HG02943 (cell line): ENCODE measurements at regions not wholly inside any gene's neighbourhood (a gene's known extent, or its start where the extent isn't known, plus 50 kb on each side); places are given as distances from the start of the nearest gene placed in this dataset.

Experiments used
- ATAC-seq: cut with Tn5 transposase; IDR thresholded peaks from one replicate; pipeline ENCODE4 v1.9.1; 2021; ENCODE audit warnings: mild to moderate bottlenecking, low read depth, moderate library complexity; ENCODE audit not compliant: unreplicated experiment

DNA sequence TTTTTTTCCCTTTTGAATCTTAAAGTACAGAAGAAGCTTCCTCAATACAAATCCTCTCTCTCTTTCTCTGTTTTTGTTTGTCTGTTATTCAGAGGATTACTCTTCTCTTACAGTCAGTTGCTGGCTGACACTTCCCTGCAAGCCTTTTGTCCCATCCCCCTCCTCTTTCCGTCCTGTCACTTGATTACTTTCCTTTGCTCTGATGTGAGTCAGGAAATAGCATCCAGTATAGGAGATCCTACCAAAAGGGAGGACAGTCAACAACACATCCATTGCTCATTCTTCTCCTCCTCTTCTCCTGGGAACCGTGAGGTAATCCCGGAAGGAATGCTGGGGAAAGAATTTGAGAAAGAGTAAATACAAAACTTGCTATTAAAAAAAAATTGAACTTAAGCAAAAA is 79.3 kb upstream of the SCN7A start:
- ATAC-seq, result no peak

DNA sequence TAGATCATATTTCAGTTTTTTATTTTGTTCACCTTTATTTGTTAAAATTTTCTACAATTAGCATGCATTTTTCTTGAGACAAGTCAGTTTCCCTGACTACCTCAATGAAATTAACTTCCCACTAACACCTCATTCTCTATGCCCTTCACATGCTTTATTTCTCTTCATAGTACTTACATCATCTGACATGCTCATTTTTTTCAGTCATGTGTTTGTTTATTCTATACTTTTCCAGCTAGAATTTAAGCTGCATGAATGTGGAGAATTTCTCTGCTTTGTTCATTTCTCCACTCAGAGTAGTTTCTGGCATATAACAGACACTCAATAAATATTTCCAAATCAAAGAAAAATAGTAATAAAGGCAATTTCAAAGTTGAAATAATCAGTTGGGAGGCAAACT is 78.9 kb upstream of the SCN7A start:
- no peak for ATAC-seq

DNA sequence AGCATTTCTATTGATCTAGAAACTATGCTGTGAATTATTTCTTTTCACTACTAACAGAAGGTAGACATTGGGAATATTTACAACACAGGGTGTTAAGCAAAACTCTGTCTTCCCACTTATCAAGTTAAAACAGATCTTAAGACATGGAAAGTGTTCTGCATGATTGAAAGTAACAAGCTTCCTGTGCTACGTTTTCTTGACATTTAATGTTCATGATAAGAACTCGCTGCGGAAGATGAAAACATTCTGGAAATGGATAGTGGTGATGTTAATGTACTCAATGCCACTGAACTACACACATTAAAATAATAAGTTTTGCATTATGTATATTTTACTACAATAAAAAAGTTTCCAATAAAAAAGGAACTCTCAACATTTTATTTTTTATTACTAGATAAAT is 74.4 kb upstream of the SCN7A start:
- ATAC-seq, result no peak

DNA sequence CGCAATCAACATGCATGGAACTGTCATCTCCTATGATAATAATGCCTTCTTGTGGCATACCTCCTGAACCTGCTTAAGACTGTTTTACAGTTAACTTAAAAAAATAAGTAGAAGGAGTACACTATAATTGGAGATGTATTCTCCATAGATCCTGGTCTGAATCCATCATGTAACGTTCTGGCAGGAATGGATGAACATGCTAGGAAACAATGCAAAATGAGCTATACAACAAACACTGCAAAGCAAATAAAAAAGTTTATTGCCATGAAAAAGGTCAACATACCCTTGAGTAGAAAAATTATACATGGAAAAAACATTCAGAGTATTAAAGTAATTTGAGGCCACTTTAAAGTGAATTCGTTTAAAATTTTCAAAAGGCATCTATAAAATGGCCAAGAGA is 71.5 kb upstream of the SCN7A start:
- ATAC-seq, result no peak

DNA sequence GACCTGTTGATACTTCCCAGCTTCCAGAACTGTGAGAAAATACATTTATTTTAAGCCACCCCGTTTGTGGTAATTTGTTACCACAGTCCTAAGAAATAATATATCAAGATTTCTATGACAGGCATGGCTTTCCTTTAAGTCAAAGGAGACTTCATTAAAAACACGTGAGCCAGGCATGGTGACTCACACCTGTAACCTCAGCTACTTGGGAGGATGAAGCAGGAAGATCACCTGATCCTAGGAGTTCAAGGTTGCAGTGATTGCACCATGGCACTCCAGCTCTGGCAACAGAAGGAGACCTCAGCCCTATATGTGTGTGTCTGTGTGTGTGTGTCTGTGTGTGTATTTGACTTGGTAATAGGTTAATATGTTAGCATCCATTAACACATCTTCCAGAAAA is 69.8 kb upstream of the SCN7A start:
- no peak for ATAC-seq

DNA sequence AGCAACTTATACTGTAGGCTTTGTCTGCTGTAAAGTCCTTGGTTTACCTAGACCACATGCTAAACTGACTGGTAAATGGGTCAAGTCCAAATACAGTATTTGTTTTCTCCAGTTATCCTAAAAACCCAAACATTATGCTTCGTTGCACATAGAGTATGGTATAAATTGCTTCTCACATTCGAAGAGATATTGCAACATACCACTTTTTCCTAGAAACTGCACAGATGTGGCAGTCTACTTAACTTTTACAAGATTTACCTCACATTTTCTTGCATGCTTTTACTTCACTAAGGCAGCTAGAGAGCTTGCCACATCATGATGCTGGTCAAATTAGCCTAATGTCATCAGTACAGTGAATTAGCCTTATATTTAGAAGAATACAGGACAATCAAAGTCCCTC is 66.0 kb upstream of the SCN7A start:
- no peak for ATAC-seq

DNA sequence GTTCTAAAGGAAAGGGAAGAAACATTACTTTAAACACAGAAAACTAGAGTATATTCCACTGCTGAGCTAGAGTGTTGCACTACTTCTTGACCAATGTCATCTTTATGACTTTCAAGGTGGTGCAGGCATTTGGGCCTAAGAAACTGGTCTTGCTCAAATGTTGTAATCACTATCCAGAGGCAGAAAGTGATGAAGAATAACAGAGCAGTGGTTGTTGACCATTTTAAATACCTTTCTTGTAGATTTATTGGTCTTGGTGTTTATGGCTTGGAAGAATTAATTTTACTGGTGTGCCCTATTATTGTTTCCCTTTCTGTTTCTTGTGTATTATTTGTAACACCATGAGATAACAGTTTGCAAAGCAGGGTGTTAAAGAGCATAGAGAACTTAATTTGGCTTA is 56.9 kb upstream of the SCN7A start:
- ATAC-seq, result no peak

DNA sequence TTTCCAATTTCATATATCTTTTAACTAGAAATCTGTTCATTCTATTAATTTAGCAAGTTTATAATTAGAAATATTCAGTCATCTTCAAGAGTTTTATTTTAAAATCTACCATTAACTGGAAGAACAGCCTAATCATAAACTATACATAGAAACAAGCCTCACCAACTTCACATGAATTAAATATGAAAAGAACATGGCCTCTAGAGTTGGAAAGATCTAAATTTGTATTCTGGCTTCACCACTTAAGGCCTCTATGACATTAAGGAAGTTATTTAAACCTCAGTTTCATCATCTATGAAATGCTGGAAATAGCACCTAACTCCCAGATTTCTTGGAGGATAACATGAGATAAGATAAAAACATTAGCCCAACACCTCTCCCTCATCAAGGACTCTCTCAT is 51.4 kb upstream of the SCN7A start:
- no peak for ATAC-seq
